SH-SY5Y (cell line): ENCODE measurements at regions not wholly inside any gene's neighbourhood (a gene's known extent, or its start where the extent isn't known, plus 50 kb on each side); places are given as distances from the start of the nearest gene placed in this dataset.

ENCODE experiments used
- GATA2 ChIP-seq: IDR thresholded peaks from 2 replicates; pipeline ENCODE4 v1.6.1; 2011; ENCODE audit warnings: mild to moderate bottlenecking, low read depth, low read length
- GATA3 ChIP-seq: IDR thresholded peaks from 2 replicates; pipeline ENCODE4 v1.6.1; 2011; ENCODE audit warnings: low read depth, mild to moderate bottlenecking, low read length, moderate library complexity

DNA sequence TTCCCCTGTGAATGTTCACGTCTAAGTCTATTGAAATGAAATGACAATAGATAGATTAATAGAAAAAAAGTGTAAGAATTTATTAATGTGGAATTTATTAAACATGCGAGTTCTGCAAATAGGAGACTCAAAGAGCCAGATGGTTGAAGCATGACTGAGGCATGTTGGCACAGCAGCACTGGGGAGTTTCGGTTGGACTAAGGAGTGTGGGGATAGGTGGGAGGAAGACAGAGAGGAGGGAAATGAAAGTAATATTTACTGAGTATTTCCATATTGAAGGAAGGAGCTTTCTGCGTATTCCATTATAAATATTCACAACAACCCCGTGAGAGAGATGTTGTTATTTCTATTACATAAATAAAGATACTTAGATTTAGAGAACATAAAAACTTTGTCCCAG is 79.5 kb upstream of the ZNF644 start:
- TF ChIP-seq GATA3 (no peak), GATA2 (no peak)
